GM13976 (cell line): ENCODE measurements at regions not wholly inside any gene's neighbourhood (a gene's known extent, or its start where the extent isn't known, plus 50 kb on each side); places are given as distances from the start of the nearest gene placed in this dataset.

Experiments
- DNase-seq: peaks from one replicate; pipeline ENCODE4 v3.0.0; 2012; ENCODE audit warnings: low spot score
- CTCF ChIP-seq: IDR thresholded peaks from 2 replicates; pipeline ENCODE4 v1.5.1; 2012; ENCODE audit warnings: borderline replicate concordance, mild to moderate bottlenecking; ENCODE audit not compliant: insufficient read depth; ENCODE audit errors: extremely low read depth, missing control alignments, control extremely low read depth
- in situ Hi-C: fragments of 300-500 bp; cut with MboI; formaldehyde crosslinking; loops from one replicate; pipeline ENCODE4 v1.12.0; 2022; ENCODE audit warnings: low sequenced_read_pairs, mixed read lengths, inconsistent platforms; ENCODE audit not compliant: unreplicated experiment

- in situ Hi-C loops: no loop called here
- DNase-seq: no peak
- no peak for TF ChIP-seq CTCF
These were observed 138.8 kb downstream of the CPZ start for GRCh38 chr4:8731364-8731763.

GRCh38 chr4:8730681-8731080 is 138.1 kb downstream of the CPZ start:
- in situ Hi-C loops: no loop called here
- DNase-seq: no peak
- TF ChIP-seq CTCF: no peak

GRCh38 chr4:8730159-8730558 is 137.6 kb downstream of the CPZ start:
- in situ Hi-C loops: no loop called here
- no peak for TF ChIP-seq CTCF

GRCh38 chr4:8729408-8730149 is 137.0 kb downstream of the CPZ start:
- in situ Hi-C loops: no loop called here
- no peak for DNase-seq
- no peak for TF ChIP-seq CTCF

More at GRCh38 chr4:8730159-8730558, 137.6 kb downstream of the CPZ start:
- no peak for DNase-seq

GRCh38 chr4:8728536-8729407 is 136.2 kb downstream of the CPZ start:
- no peak for DNase-seq
- TF ChIP-seq CTCF: no peak
- in situ Hi-C loops: no loop called here

GRCh38 chr4:8727546-8728510 is 135.3 kb downstream of the CPZ start:
- in situ Hi-C loops: no loop called here
- DNase-seq: no peak
- no peak for TF ChIP-seq CTCF
